ENCODE measurements at regions not wholly inside any gene's neighbourhood (a gene's known extent, or its start where the extent isn't known, plus 50 kb on each side); places are given as distances from the start of the nearest gene placed in this dataset.

DNA sequence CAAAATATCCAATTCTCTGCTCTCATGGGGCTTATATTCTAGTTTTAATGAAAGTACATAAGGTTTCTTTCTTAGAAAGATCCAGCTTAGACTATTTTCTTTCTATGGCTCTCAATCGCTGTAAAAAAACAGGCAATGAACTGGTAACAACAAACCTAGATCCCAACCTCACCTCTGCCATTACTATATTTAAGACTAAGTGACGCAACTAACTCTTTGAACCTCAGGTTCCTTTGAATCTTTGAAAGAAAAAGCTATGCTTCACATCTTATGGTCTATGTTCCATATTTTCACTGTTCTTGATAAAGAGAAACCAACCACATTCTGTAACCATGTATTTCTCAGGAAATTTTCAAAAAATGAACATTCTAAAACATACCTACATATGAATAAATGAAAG is 88.5 kb downstream of the ELAPOR2 start:
- FAIRE-seq, result peak; percentile 38

GRCh38 chr7:86970547-86970946 is 88.9 kb downstream of the ELAPOR2 start:
- FAIRE-seq, result no peak

DNA sequence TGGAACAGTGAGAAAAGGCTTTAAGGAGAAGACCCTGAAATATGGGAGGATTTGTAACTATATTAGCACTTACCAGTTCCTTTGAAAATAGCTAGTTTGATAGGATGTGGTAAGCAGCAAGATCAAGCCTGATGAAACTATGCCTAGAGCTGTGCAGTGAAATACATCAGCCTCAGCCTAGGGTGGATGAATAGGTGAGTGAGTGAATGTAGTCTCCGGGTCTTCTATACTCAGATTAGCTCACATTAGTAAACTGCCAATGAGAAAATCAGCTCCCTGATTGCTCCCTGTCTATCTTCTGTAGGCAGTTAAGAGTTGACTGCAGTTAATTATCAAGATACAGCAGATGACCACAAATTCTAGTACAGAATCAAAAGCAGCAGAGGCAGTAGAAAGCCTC is 89.6 kb downstream of the ELAPOR2 start:
- FAIRE-seq, result no peak

GRCh38 chr7:86968618-86969017 is 90.8 kb downstream of the ELAPOR2 start:
- FAIRE-seq, result peak; percentile 24

GRCh38 chr7:86966916-86967315 is 92.5 kb downstream of the ELAPOR2 start:
- FAIRE-seq, result no peak

DNA sequence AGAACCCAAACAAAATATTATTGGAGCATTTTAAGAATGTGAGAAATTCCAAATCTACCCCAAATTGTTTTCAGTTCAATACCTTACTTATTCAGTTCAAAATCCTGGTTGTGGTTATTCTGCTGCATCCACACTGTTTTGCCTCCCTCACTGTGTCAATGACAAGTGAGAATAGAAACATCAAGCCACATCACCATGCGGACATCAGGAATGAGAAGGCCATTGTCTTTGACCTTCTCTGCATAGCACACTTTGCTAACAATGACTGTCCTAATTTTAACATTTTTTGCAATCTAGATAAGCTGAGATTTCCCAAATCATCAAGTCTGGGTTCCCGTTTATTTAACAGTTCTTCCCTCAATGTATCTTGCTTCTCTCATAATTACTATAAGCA is 93.7 kb downstream of the ELAPOR2 start:
- FAIRE-seq, result no peak

DNA sequence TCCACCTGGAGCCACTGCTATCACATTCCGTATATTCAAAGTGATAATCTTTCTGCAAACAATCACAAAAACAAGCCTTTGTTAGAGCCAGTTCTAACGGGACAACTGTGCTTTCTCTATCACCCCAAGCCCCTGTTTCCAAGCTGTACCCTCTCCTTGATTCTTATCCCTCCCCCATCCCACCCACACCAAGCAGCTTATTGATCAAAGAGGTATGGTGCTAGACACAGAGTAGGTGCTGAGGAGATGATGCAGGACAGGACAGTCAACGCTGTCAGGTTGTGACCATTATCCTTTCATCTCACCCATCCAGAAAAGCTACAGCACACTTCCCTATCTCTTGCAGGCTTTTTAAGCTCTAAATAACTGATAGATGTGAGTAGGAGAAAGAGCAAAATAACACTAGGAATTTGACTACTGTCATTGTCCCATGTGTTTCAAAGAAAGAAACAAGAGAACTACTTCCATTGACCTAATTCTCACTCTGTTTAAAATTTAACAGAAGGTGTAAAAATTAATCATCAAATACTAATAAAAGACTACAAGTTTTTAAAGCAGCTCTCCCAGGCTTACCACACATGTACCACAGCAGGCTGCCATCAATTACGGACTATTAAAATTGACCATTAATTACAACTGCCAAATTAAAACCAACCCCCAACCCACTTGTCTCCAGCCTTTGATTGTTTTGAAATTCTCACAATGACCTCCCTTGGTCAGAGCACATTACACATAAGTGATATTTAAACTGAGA is 94.3 kb downstream of the ELAPOR2 start:
- FAIRE-seq, result no peak

- no peak for FAIRE-seq
Observed at GRCh38 chr7:86963599-86964230, 95.7 kb downstream of the ELAPOR2 start.

GRCh38 chr7:86962623-86963022 is 96.8 kb downstream of the ELAPOR2 start:
- no peak for FAIRE-seq

DNA sequence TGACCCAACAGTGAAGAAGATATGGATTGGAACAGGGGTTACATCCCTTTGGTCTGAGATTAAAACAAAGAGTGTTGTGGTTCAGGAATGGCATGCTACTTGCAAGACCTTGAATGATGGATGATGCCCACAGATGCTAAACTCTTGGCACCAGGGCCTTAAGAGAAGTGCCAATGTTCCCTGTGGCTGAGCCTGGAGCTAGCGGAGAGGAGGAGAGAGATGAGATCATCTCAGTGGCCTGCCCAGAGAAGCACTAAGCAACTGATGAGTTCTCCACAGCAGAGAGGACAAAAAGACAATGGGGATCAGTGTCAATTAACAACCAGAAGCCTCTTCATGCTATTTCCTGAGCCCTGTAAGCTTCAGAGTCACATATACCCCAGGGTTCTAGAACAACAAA is 97.8 kb downstream of the ELAPOR2 start:
- FAIRE-seq, result no peak

DNA sequence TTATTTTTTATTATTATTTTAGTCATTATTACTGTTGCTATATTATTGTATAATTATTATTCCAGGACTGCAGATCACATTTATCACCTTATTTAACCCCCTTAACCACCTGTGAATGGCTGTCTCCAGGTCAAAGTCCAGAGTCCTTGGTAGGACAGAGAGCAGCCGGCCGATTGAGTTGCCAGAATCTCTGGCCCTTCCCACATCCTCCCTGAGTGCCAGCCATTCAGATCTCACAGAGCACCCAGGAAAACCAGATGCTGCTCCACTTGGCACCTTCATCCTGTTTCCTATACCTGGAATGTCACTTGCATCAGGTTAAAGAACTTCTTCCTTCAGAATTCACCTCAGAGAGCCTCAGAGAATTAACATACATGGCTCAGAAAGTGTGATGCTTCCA is 101.1 kb downstream of the ELAPOR2 start:
- no peak for FAIRE-seq

DNA sequence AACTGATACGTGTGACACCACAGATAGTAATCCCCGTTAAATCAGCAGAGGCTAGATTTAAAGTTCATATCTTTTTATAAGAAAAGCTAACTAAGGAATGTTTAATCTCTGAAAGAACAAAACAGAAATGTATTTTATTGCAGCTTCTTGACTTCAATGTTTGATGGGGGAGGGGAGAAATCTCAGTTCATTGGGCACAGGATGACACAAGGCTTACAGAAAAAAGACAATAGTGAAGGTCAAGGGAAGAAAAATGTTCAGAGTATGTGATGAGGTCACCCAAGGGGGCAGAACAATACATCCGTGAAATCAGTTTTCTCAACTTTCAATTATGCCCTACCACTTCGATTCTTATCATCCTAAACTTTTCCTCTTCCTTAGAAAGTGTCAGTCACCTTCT is 102.9 kb downstream of the ELAPOR2 start:
- FAIRE-seq, result no peak

- FAIRE-seq, result no peak
Observed at GRCh38 chr7:86955895-86956503, 103.5 kb downstream of the ELAPOR2 start.

GRCh38 chr7:86954971-86955370 is 104.5 kb downstream of the ELAPOR2 start:
- no peak for FAIRE-seq

DNA sequence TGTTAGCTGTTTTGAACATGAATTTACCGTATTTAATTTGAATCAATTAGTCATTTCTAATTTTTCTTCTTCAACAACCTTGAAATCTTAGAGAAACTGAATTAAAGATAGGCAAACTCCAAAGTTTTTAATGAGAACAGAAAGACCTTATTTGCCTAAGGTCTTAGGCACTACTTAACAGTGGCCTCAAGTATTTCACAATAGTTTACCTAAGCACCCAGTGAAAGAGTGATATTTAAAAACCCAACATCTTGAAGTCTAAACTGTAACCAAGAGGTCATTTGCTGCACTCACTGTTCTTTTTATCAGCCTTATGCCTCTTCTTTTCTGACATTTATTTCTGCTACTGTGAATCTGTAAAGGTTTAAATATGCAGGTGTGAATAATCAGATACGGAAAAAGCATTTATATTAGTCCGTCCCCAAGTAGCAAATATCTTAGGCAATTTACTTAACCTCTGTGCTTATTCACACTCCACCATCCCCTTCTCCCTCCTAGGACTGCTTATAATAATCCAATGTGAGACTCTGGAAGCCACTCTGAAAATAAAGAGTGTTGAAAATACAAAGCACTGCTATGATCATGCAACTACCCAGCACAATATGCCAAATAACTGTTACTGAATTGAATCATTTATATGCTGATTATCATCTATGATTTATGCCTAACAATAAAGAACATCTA is 105.7 kb downstream of the ELAPOR2 start:
- no peak for FAIRE-seq

- FAIRE-seq, result no peak
Observed at GRCh38 chr7:86953219-86953618, 106.2 kb downstream of the ELAPOR2 start.

DNA sequence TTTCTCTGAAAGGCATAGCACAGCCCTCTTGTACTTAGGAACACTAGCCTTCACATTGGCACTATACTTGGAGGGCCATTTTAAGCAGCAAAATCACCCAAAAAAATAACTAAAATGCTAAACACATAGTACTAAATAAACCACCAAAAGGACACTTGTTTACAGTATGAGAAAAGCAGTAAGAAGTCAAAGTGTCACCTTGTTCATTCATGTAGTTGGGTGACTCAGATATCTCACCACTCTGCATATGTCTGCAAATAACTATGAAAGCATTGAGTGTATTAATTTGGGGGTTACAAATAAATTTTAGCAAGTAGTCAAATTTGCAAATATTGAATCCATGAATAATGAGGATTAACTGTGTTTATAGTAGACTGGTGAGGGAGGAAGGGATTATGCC is 107.6 kb downstream of the ELAPOR2 start:
- FAIRE-seq, result no peak

GRCh38 chr7:86950944-86951343 is 108.5 kb downstream of the ELAPOR2 start:
- FAIRE-seq, result no peak

DNA sequence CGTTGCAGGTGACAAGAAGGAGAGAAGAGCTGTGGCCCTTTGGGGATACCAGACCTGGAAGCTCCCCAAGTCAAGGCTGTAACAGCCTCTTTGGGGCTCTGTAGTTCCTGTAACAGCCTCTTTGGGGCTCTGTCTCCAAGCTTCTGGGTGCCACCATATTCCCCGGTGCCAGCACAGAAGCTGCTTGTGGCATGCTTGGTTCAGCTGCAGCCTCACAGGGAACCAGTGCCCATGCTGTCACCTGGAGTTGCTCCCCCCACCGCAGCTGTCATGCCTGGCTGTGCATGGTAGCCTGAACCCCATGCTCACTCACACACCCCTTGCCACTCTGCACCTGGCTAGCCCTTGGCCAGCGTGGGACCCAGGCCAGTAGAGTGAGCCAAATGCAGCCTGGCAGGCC is 109.1 kb downstream of the ELAPOR2 start:
- no peak for FAIRE-seq

DNA sequence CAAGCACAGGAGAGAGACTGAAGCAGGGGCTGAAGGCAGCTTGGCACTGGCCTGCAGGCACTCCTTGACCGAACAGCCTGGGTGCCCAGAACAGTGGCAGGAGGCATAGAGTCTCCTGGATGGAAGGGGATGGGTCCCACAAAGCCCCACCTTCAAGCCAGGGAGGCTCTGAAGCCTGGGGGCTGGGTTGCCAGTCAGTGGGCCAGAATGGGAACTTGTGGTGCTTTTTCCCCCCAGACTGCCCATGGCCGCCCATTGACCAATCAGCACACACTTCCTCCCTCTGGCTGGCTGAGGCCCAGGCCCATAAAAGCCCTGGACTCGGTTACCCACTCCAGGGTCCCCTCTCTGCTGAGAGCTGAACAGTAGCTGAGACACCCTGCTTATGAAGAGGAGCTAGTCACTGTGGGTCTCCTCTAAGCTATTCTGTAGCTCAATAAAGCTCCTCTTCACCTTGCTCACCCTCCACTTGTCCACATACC is 109.6 kb downstream of the ELAPOR2 start:
- FAIRE-seq, result no peak

- no peak for FAIRE-seq
Observed at GRCh38 chr7:86949052-86949778, 110.2 kb downstream of the ELAPOR2 start.

GRCh38 chr7:86947929-86948328 is 111.5 kb downstream of the ELAPOR2 start:
- FAIRE-seq, result no peak

GRCh38 chr7:86943447-86943846 is 116.0 kb downstream of the ELAPOR2 start:
- FAIRE-seq, result no peak

Data from colon (tissue), 2 donors.